H1 (cell line): ENCODE measurements at regions not wholly inside any gene's neighbourhood (a gene's known extent, or its start where the extent isn't known, plus 50 kb on each side); places are given as distances from the start of the nearest gene placed in this dataset.

Source experiments
- CTCF ChIA-PET: fragments of 300-600 bp; sonication (Branson Sonifier 250); formaldehyde crosslinking; loops from one replicate; lab custom pipeline; 2021; ENCODE audit not compliant: partially characterized antibody; lab: Charles Lee
- POLR2A ChIA-PET: fragments of 300-600 bp; sonication (Branson Sonifier 250); formaldehyde crosslinking; loops from one replicate; lab custom pipeline; 2021; ENCODE audit warnings: inconsistent platforms; ENCODE audit not compliant: partially characterized antibody; lab: Charles Lee
- DNase-seq, 2 experiments: peaks; one replicate each; pipeline versions ENCODE4 v3.0.0 to v3.0.0-alpha.2; 2010 to 2022; ENCODE audit warnings: low spot score in 2 of 2, low read depth in 1 of 2, mixed read lengths in 1 of 2
- FAIRE-seq: peaks from 2 replicates; lab custom pipeline; 2011; peaks lifted over from hg19 to GRCh38; lab: Jason Lieb, UNC
- H2AFZ ChIP-seq: 2 replicates; pipeline ENCODE4 v1.8.1; 2012; ENCODE audit warnings: low read length, inconsistent platforms
- H2AK5ac ChIP-seq: 2 replicates; pipeline ENCODE4 v1.6.1; 2013; ENCODE audit warnings: low read depth, low read length
- H2BK120ac ChIP-seq: replicated peaks from 2 replicates; pipeline ENCODE3; 2013; ENCODE audit warnings: low read depth, low read length, inconsistent platforms
- H2BK12ac ChIP-seq: 2 replicates; pipeline ENCODE4 v1.6.1; 2013; ENCODE audit warnings: low read depth, low read length
- H2BK15ac ChIP-seq: 2 replicates; pipeline ENCODE4 v1.6.1; 2013; ENCODE audit warnings: low read length
- H2BK20ac ChIP-seq: 2 replicates; pipeline ENCODE4 v1.6.1; 2013; ENCODE audit warnings: low read length
- H2BK5ac ChIP-seq: 2 replicates; pipeline ENCODE4 v1.6.1; 2013; ENCODE audit warnings: low read depth, low read length
- H3K14ac ChIP-seq: 2 replicates; pipeline ENCODE4 v1.6.1; 2013; ENCODE audit warnings: inconsistent platforms; ENCODE audit not compliant: insufficient read length
- H3K18ac ChIP-seq: 2 replicates; pipeline ENCODE4 v1.6.1; 2013; ENCODE audit warnings: low read length; ENCODE audit errors: extremely low read depth
- H3K23ac ChIP-seq: 2 replicates; pipeline ENCODE4 v1.6.1; 2013; ENCODE audit warnings: inconsistent platforms; ENCODE audit not compliant: insufficient read length
- H3K23me2 ChIP-seq: 2 replicates; pipeline ENCODE4 v1.6.1; 2013; ENCODE audit warnings: low read depth, low read length
- H3K27ac ChIP-seq: 2 replicates; pipeline ENCODE4 v1.6.1; 2011; ENCODE audit warnings: low read depth, low read length, inconsistent platforms
- H3K27me3 ChIP-seq, 4 experiments: replicated peaks in 1 of 4; 1 replicate in 1 of 4; 2 replicates in 3 of 4; pipeline versions ENCODE4 v1.6.1 to v1.8.1; 2011 to 2013; ENCODE audit warnings: low read length in 3 of 4, mild to moderate bottlenecking in 3 of 4, inconsistent platforms in 2 of 4, mixed read lengths in 2 of 4, moderate library complexity in 1 of 4; ENCODE audit not compliant: control insufficient read depth in 3 of 4, insufficient read depth in 3 of 4; ENCODE audit errors: extremely low read depth in 1 of 4
- H3K36me3 ChIP-seq, 4 experiments: 2 replicates each; pipeline versions ENCODE4 v1.6.1 to v1.8.1; 2011 to 2013; ENCODE audit warnings: mild to moderate bottlenecking in 4 of 4, low read length in 3 of 4, moderate library complexity in 2 of 4, control low read depth in 1 of 4, inconsistent platforms in 1 of 4; ENCODE audit not compliant: insufficient read depth in 4 of 4, control insufficient read depth in 2 of 4
- H3K4ac ChIP-seq: replicated peaks from 2 replicates; pipeline ENCODE3; 2013; ENCODE audit warnings: low read length, low read depth, mixed read lengths, inconsistent platforms; ENCODE audit not compliant: insufficient read length
- H3K4me1 ChIP-seq, 4 experiments: replicated peaks in 1 of 4; 1 replicate in 1 of 4; 2 replicates in 3 of 4; pipeline versions ENCODE4 v1.6.1 to v1.8.1; 2011 to 2013; ENCODE audit warnings: low read length in 3 of 4, inconsistent platforms in 2 of 4, mixed read lengths in 1 of 4; ENCODE audit not compliant: insufficient read depth in 4 of 4, control insufficient read depth in 3 of 4
- H3K4me2 ChIP-seq, 2 experiments: 2 replicates each; pipeline versions ENCODE4 v1.6.1 to v1.8.1; 2011 to 2013; ENCODE audit warnings: low read depth in 2 of 2, low read length in 2 of 2, control low read depth in 1 of 2, inconsistent platforms in 1 of 2, mild to moderate bottlenecking in 1 of 2; ENCODE audit not compliant: insufficient read depth in 1 of 2
- H3K4me3 ChIP-seq, 4 experiments: fragments of 200-600, 300-600 bp in 1 of 4; sonication (generic), shearing (Covaris generic), sonication (Bioruptor Twin) in 1 of 4; 2 replicates each; pipeline versions ENCODE4 v1.5.1 to v1.8.1; 2011 to 2016; ENCODE audit warnings: low read length in 4 of 4, low read depth in 3 of 4, control low read depth in 2 of 4, inconsistent platforms in 2 of 4, mild to moderate bottlenecking in 2 of 4, mixed read lengths in 1 of 4, moderate library complexity in 1 of 4; ENCODE audit not compliant: insufficient read depth in 2 of 4; ENCODE audit errors: extremely low read depth in 1 of 4
- H3K56ac ChIP-seq: replicated peaks from 2 replicates; pipeline ENCODE3; 2013; ENCODE audit warnings: low read depth, mild to moderate bottlenecking, mixed read lengths, low read length, inconsistent platforms; ENCODE audit not compliant: insufficient read length
- H3K79me1 ChIP-seq: 2 replicates; pipeline ENCODE4 v1.6.1; 2013; ENCODE audit warnings: low read depth, low read length, control low read depth
- H3K79me2 ChIP-seq, 2 experiments: 2 replicates each; pipeline versions ENCODE4 v1.6.1 to v1.8.1; 2012 to 2013; ENCODE audit warnings: low read length in 2 of 2, mild to moderate bottlenecking in 2 of 2, inconsistent platforms in 1 of 2; ENCODE audit not compliant: insufficient read depth in 2 of 2, control insufficient read depth in 1 of 2
- H3K9ac ChIP-seq, 4 experiments: replicated peaks in 1 of 4; 1 replicate in 1 of 4; 2 replicates in 3 of 4; pipeline versions ENCODE4 v1.6.1 to v1.8.1; 2011 to 2013; ENCODE audit warnings: low read depth in 3 of 4, low read length in 3 of 4, control low read depth in 2 of 4, mild to moderate bottlenecking in 2 of 4, moderate library complexity in 2 of 4, inconsistent platforms in 1 of 4; ENCODE audit errors: extremely low read depth in 1 of 4
- H3K9me3 ChIP-seq, 2 experiments: 2 replicates each; pipeline versions ENCODE4 v1.6.1 to v1.8.1; 2012 to 2013; ENCODE audit warnings: mild to moderate bottlenecking in 2 of 2, moderate library complexity in 2 of 2, control low read depth in 1 of 2, inconsistent platforms in 1 of 2, low read depth in 1 of 2, low read length in 1 of 2, mixed read lengths in 1 of 2; ENCODE audit not compliant: insufficient read depth in 2 of 2
- H4K20me1 ChIP-seq, 2 experiments: replicated peaks in 1 of 2; 2 replicates each; pipeline versions ENCODE3 to v1.8.1; 2011 to 2013; ENCODE audit warnings: inconsistent platforms in 2 of 2, low read length in 2 of 2, mild to moderate bottlenecking in 1 of 2; ENCODE audit not compliant: insufficient read depth in 2 of 2, control insufficient read depth in 1 of 2
- H4K5ac ChIP-seq: 2 replicates; pipeline ENCODE4 v1.6.1; 2013; ENCODE audit warnings: low read length, low read depth, mixed read lengths, inconsistent platforms; ENCODE audit not compliant: insufficient read length
- H4K8ac ChIP-seq: 2 replicates; pipeline ENCODE4 v1.8.0; 2013; ENCODE audit warnings: mild to moderate bottlenecking, moderate library complexity, low read length, inconsistent platforms; ENCODE audit not compliant: insufficient read depth; ENCODE audit errors: extremely low read depth
- H4K91ac ChIP-seq: replicated peaks from 2 replicates; pipeline ENCODE3; 2013; ENCODE audit warnings: low read length, mixed read lengths, inconsistent platforms; ENCODE audit not compliant: insufficient read length
- ATF3 ChIP-seq: IDR thresholded peaks from 2 replicates; pipeline ENCODE4 v1.6.1; 2011; ENCODE audit warnings: low read depth, mild to moderate bottlenecking, low read length; ENCODE audit not compliant: insufficient read depth
- CEBPB ChIP-seq: IDR thresholded peaks from 2 replicates; pipeline ENCODE4 v1.6.1; 2012; ENCODE audit warnings: low read depth, low read length
- CHD2 ChIP-seq: IDR thresholded peaks from 2 replicates; pipeline ENCODE4 v1.6.1; 2012; ENCODE audit warnings: low read length, improper control_type of control experiment
- EGR1 ChIP-seq: IDR thresholded peaks from 2 replicates; pipeline ENCODE4 v1.6.1; 2011; ENCODE audit warnings: low read depth, low read length, borderline replicate concordance
- KDM1A ChIP-seq: fragments of 200-600, 300-600 bp; sonication (generic); IDR thresholded peaks from 2 replicates; pipeline ENCODE4 v1.7.1; 2016; ENCODE audit warnings: mild to moderate bottlenecking, low read length, borderline replicate concordance
- KDM5A ChIP-seq: fragments of 200-600 bp; IDR thresholded peaks from 2 replicates; pipeline ENCODE4 v1.7.1; 2012; ENCODE audit warnings: mild to moderate bottlenecking, low read length, inconsistent platforms, mixed read lengths
- NRF1 ChIP-seq: IDR thresholded peaks from 2 replicates; pipeline ENCODE4 v1.6.1; 2011; ENCODE audit warnings: mild to moderate bottlenecking, low read depth, low read length, improper control_type of control experiment
- RAD21 ChIP-seq, 2 experiments: IDR thresholded peaks in 1 of 2; conservative IDR thresholded peaks in 1 of 2; 2 replicates each; pipeline ENCODE4 v1.6.1; 2011; ENCODE audit warnings: low read depth in 2 of 2, low read length in 2 of 2, improper control_type of control experiment in 1 of 2, inconsistent platforms in 1 of 2, mild to moderate bottlenecking in 1 of 2, moderate library complexity in 1 of 2
- RBBP5 ChIP-seq: IDR thresholded peaks from 2 replicates; pipeline ENCODE4 v1.7.1; 2012; ENCODE audit warnings: low read depth, mild to moderate bottlenecking, inconsistent platforms, low read length, moderate library complexity, borderline replicate concordance
- RNF2 ChIP-seq: fragments of 200-900, 300-1000 bp; sonication (generic); IDR thresholded peaks from 2 replicates; pipeline ENCODE4 v1.7.1; 2016; ENCODE audit warnings: borderline replicate concordance, low read depth, mild to moderate bottlenecking, antibody characterized with exemption, low read length; ENCODE audit not compliant: poor library complexity, severe bottlenecking; ENCODE audit errors: missing control alignments
- SUZ12 ChIP-seq: fragments of 200-600 bp; sonication (generic); IDR thresholded peaks from 2 replicates; pipeline ENCODE4 v1.6.1; 2012; ENCODE audit warnings: mild to moderate bottlenecking, inconsistent platforms, low read length, moderate library complexity, mixed read lengths
- TBP ChIP-seq: IDR thresholded peaks from 2 replicates; pipeline ENCODE4 v1.6.1; 2011; ENCODE audit warnings: low read depth, low read length, improper control_type of control experiment
- USF2 ChIP-seq: IDR thresholded peaks from 2 replicates; pipeline ENCODE4 v1.6.1; 2011; ENCODE audit warnings: low read length, improper control_type of control experiment
- WGBS, 2 experiments: shearing (Covaris generic) in 1 of 2; methylation state at CpG; one replicate each; pipeline versions ENCODE4 v1.1.6 to v1.1.7; 2013 to 2015; ENCODE audit warnings: low lambda C conversion rate in 2 of 2, mixed read lengths in 2 of 2, inconsistent platforms in 1 of 2, low coverage in 1 of 2, missing lambda C conversion rate in 1 of 2; ENCODE audit not compliant: insufficient replicate concordance in 2 of 2, insufficient coverage in 1 of 2, insufficient read length in 1 of 2; ENCODE audit errors: extremely low coverage in 1 of 2, missing lambda C conversion rate in 1 of 2; 5-methylcytosine and 5-hydroxymethylcytosine counted together

GRCh38 chr6:101286146-101286545, 107.4 kb upstream of the GRIK2 start:
- POLR2A ChIA-PET, result no interaction called here
- Histone ChIP-seq H2AFZ (no peak overlapping the region), H3K14ac (no peak overlapping the region), H3K4me3 (no peak overlapping the region), H3K4ac (no peak overlapping the region), H4K20me1 (no peaks in the 10 kb centered on the region), H3K36me3 (no peaks in the 10 kb centered on the region), H4K8ac (no peak overlapping the region), H3K27me3 (no peaks in the 10 kb centered on the region), H3K79me1 (no peaks in the 10 kb centered on the region), H3K9me3 (0 out of 4 replicates have a peak, but pooled peaks cover 0 to 3% of the 10 kb centered on the region in 2 experiments), H2BK20ac (no peak overlapping the region), H3K56ac (no peak overlapping the region), H4K5ac (no peak overlapping the region), H2BK5ac (no peak overlapping the region), H2BK15ac (no peak overlapping the region), H2BK12ac (no peak overlapping the region), H3K23me2 (no peaks in the 10 kb centered on the region), H2BK120ac (no peak overlapping the region), H4K91ac (no peak overlapping the region), H3K27ac (no peak overlapping the region), H3K4me1 (no peaks in the 10 kb centered on the region), H3K79me2 (no peaks in the 10 kb centered on the region), H3K4me2 (no peak overlapping the region), H2AK5ac (no peak overlapping the region), H3K18ac (no peak overlapping the region), H3K9ac (no peak overlapping the region), H3K23ac (no peak overlapping the region)
- CTCF ChIA-PET, result no interaction called here
- no peak for FAIRE-seq
- WGBS, 2 experiments, result 89% methylated on average over 2 of the region's 2 CpGs; no CpG with 5 or more reads in 1 of the 2 experiments
- DNase-seq, result no peak
- no peak for TF ChIP-seq RBBP5
- no peak for TF ChIP-seq EGR1
- TF ChIP-seq RNF2, result no peak
- TF ChIP-seq KDM5A, result no peak
- no peak for TF ChIP-seq CHD2
- TF ChIP-seq SUZ12, result no peak
- TF ChIP-seq NRF1, result no peak
- no peak for TF ChIP-seq RAD21 (IDR thresholded peaks at IDR 0.05 in 1 of 2, conservative IDR thresholded peaks at IDR 0.05 in 1 of 2; ENCODE audit: low read depth in 2 of 2, low read length in 2 of 2)
- no peak for TF ChIP-seq CEBPB
- TF ChIP-seq ATF3, result no peak
- TF ChIP-seq KDM1A, result no peak
- TF ChIP-seq USF2, result no peak
- TF ChIP-seq TBP, result no peak
